Loucy (cell line): ENCODE measurements at regions not wholly inside any gene's neighbourhood (a gene's known extent, or its start where the extent isn't known, plus 50 kb on each side); places are given as distances from the start of the nearest gene placed in this dataset.

Experiments used
- H2AFZ ChIP-seq: fragments of 200-600 bp; sonication (generic); 2 replicates; pipeline ENCODE4 v1.6.0; 2016; ENCODE audit warnings: antibody characterized with exemption, mild to moderate bottlenecking, low read length, moderate library complexity
- H3F3A ChIP-seq: fragments of 200-600 bp; 2 replicates; pipeline ENCODE4 v1.6.0; 2016; ENCODE audit warnings: antibody characterized with exemption, low read depth, mild to moderate bottlenecking
- H3K27me3 ChIP-seq: fragments of 200-600 bp; sonication (generic); 2 replicates; pipeline ENCODE4 v1.6.1; 2014; ENCODE audit warnings: low read length, mild to moderate bottlenecking; ENCODE audit not compliant: insufficient read depth, poor library complexity, severe bottlenecking
- H3K36me3 ChIP-seq: fragments of 200-600 bp; sonication (generic); 2 replicates; pipeline ENCODE4 v1.6.1; 2016; ENCODE audit warnings: low read length; ENCODE audit not compliant: insufficient read depth
- H3K4me1 ChIP-seq: fragments of 200-600 bp; sonication (generic); 2 replicates; pipeline ENCODE4 v1.5.1; 2014; ENCODE audit warnings: low read length, mild to moderate bottlenecking; ENCODE audit not compliant: insufficient read depth, poor library complexity, severe bottlenecking
- H3K4me2 ChIP-seq: fragments of 200-600 bp; sonication (generic); 2 replicates; pipeline ENCODE4 v1.6.0; 2014; ENCODE audit warnings: antibody characterized with exemption, low read length, low read depth, mild to moderate bottlenecking; ENCODE audit not compliant: poor library complexity, severe bottlenecking
- H3K4me3 ChIP-seq: fragments of 200-600 bp; sonication (generic); 2 replicates; pipeline ENCODE4 v1.5.1; 2014; ENCODE audit warnings: low read length, mild to moderate bottlenecking, mixed read lengths; ENCODE audit not compliant: poor library complexity, severe bottlenecking
- H3K79me2 ChIP-seq: fragments of 200-600 bp; sonication (generic); 2 replicates; pipeline ENCODE4 v1.6.1; 2014; ENCODE audit warnings: low read length; ENCODE audit not compliant: insufficient read depth
- H3K9ac ChIP-seq: fragments of 200-600 bp; sonication (generic); 2 replicates; pipeline ENCODE4 v1.6.0; 2014; ENCODE audit warnings: mild to moderate bottlenecking, low read depth, low read length, moderate library complexity; ENCODE audit not compliant: poor library complexity, severe bottlenecking
- H3K9me2 ChIP-seq: fragments of 200-600 bp; sonication (generic); replicated peaks from 2 replicates; pipeline ENCODE4 v1.6.1; 2016; ENCODE audit warnings: low read depth, low read length, mixed read lengths
- H3K9me3 ChIP-seq: fragments of 200-600 bp; sonication (generic); 2 replicates; pipeline ENCODE4 v1.6.1; 2014; ENCODE audit warnings: mild to moderate bottlenecking, antibody characterized with exemption, low read length, low read depth; ENCODE audit not compliant: insufficient read depth
- H4K20me1 ChIP-seq: fragments of 200-600 bp; sonication (generic); 2 replicates; pipeline ENCODE4 v1.6.0; 2014; ENCODE audit warnings: antibody characterized with exemption, low read length, mild to moderate bottlenecking; ENCODE audit not compliant: insufficient read depth, poor library complexity, severe bottlenecking
- CTCF ChIP-seq: fragments of 200-600 bp; sonication (generic); conservative IDR thresholded peaks from 2 replicates; pipeline ENCODE4 v1.5.1; 2014; ENCODE audit warnings: mild to moderate bottlenecking, antibody characterized with exemption, low read length
- EZH2phosphoT487 ChIP-seq: fragments of 200-600 bp; IDR thresholded peaks from 2 replicates; pipeline ENCODE4 v1.6.1; 2018; ENCODE audit warnings: antibody characterized with exemption, mild to moderate bottlenecking, moderate library complexity, borderline replicate concordance

DNA sequence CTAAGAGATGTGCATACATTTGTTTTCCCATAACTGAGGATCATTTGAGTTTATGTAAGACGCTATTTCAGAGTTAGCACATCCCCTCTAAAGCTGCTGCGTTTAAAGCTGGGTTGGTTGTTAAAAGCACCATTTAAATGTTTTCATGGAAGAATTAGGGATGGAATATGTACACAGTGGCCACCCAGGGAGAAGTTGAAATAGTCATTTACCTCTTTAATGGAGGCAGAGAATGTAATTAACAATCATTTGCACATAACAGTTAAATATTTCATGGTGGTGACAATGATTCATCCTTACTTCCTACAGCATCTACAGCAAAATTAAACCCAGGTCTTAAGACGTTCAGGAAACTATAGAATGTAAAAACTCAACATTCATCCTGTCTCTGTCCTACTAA lies 100.3 kb downstream of the KIF4B start:
- no peaks in the 10 kb centered on the region for H3K27me3 ChIP-seq
- H3K9me2 ChIP-seq: no peaks in the 10 kb centered on the region
- no peaks in the 10 kb centered on the region for H3K4me1 ChIP-seq
- H3K9ac ChIP-seq: no peak overlapping the region
- H3K9me3 ChIP-seq: no peaks in the 10 kb centered on the region
- H4K20me1 ChIP-seq: no peaks in the 10 kb centered on the region
- H3K79me2 ChIP-seq: no peaks in the 10 kb centered on the region
- no peak overlapping the region for H3K4me2 ChIP-seq
- no peak for TF ChIP-seq EZH2phosphoT487
- TF ChIP-seq CTCF: no peak
- H3K36me3 ChIP-seq: no peaks in the 10 kb centered on the region
- H2AFZ ChIP-seq: no peak overlapping the region
- H3F3A ChIP-seq: no peaks in the 10 kb centered on the region
- no peak overlapping the region for H3K4me3 ChIP-seq

- Histone ChIP-seq H3K36me3 (no peaks in the 10 kb centered on the region), H4K20me1 (no peaks in the 10 kb centered on the region), H3K9ac (no peak overlapping the region), H3K4me2 (no peak overlapping the region), H3K4me3 (no peak overlapping the region), H2AFZ (no peak overlapping the region), H3K79me2 (no peaks in the 10 kb centered on the region), H3K27me3 (no peaks in the 10 kb centered on the region), H3K9me2 (no peaks in the 10 kb centered on the region), H3F3A (no peaks in the 10 kb centered on the region), H3K9me3 (no peaks in the 10 kb centered on the region), H3K4me1 (no peaks in the 10 kb centered on the region)
- no peak for TF ChIP-seq EZH2phosphoT487
- TF ChIP-seq CTCF: no peak
Measured at GRCh38 chr5:155114655-155115054, 101.1 kb downstream of the KIF4B start.

- H3K4me1 ChIP-seq: no peaks in the 10 kb centered on the region
- no peaks in the 10 kb centered on the region for H3K36me3 ChIP-seq
- no peaks in the 10 kb centered on the region for H3F3A ChIP-seq
- H3K9ac ChIP-seq: no peak overlapping the region
- TF ChIP-seq EZH2phosphoT487: no peak
- TF ChIP-seq CTCF: no peak
- H3K27me3 ChIP-seq: no peaks in the 10 kb centered on the region
- H3K9me2 ChIP-seq: no peaks in the 10 kb centered on the region
- H3K4me2 ChIP-seq: no peak overlapping the region
- no peaks in the 10 kb centered on the region for H3K79me2 ChIP-seq
- no peak overlapping the region for H3K4me3 ChIP-seq
- H2AFZ ChIP-seq: no peak overlapping the region
- no peaks in the 10 kb centered on the region for H3K9me3 ChIP-seq
- H4K20me1 ChIP-seq: no peaks in the 10 kb centered on the region
Measured at GRCh38 chr5:155116456-155117251, 103.1 kb downstream of the KIF4B start.
